ENCODE measurements at regions not wholly inside any gene's neighbourhood (a gene's known extent, or its start where the extent isn't known, plus 50 kb on each side); places are given as distances from the start of the nearest gene placed in this dataset.

DNA sequence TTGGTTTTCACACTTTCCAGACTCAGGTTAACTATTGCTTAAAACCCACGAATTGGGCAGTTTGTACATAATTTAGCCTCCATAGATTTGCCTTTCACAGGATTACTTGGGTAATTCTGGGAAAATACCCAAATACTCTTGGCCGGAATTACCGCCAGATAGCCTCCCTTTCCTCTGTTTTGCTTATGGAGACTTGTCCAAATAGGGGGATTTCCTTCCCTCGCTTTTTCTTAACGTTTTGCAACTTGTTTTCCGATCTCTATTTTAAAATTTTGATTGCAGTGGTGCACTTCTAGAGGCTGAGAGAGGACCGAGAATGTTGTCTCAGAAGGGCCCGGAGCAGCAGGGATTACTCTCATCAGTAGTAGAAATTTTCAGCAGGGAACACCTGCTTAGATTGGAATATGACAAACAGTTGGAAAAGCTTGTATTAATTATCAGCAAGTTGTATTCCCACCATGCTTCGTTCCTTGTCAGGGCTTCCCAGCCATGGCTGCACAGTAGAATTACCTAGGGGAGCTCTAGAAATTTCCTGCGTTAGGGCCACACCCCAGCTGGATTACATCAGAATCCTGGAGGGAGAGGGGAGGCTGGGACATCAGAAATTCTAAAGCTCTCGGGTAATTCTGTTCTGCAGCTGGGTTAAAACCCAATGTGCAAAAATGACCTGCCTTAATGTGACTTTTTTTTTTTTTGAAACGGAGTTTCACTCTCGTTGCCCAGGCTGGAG, 329.1 kb downstream of the SH3GL2 start:
- H3K9me3 ChIP-seq: no peaks in the 10 kb centered on the region
- WGBS, 4 donors: 54 to 63% (median 58%) methylated on average over 13 of the region's 13 CpGs
- H3K4me1 ChIP-seq: peaks cover 0 to 22% (median 2%) of the 10 kb centered on the region in 12 donors
- ATAC-seq (no peak), DNase-seq (no peak)
- no peaks in the 10 kb centered on the region for H3K36me3 ChIP-seq
- H3K27ac ChIP-seq: no peak overlapping the region
- H3K4me3 ChIP-seq: peak overlapping the region in 1 of 12 donors; percentile 46
- no peak for TF ChIP-seq POLR2A (IDR thresholded peaks at IDR 0.05)
- TF ChIP-seq, protein P1, sequence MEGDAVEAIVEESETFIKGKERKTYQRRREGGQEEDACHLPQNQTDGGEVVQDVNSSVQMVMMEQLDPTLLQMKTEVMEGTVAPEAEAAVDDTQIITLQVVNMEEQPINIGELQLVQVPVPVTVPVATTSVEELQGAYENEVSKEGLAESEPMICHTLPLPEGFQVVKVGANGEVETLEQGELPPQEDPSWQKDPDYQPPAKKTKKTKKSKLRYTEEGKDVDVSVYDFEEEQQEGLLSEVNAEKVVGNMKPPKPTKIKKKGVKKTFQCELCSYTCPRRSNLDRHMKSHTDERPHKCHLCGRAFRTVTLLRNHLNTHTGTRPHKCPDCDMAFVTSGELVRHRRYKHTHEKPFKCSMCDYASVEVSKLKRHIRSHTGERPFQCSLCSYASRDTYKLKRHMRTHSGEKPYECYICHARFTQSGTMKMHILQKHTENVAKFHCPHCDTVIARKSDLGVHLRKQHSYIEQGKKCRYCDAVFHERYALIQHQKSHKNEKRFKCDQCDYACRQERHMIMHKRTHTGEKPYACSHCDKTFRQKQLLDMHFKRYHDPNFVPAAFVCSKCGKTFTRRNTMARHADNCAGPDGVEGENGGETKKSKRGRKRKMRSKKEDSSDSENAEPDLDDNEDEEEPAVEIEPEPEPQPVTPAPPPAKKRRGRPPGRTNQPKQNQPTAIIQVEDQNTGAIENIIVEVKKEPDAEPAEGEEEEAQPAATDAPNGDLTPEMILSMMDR (IDR thresholded peaks at IDR 0.05): no peak
- H3K27me3 ChIP-seq: peaks cover 7 to 54% (median 25%) of the 10 kb centered on the region in 9 donors
- intact Hi-C loops (cut with DNase I): no loop called here

DNA sequence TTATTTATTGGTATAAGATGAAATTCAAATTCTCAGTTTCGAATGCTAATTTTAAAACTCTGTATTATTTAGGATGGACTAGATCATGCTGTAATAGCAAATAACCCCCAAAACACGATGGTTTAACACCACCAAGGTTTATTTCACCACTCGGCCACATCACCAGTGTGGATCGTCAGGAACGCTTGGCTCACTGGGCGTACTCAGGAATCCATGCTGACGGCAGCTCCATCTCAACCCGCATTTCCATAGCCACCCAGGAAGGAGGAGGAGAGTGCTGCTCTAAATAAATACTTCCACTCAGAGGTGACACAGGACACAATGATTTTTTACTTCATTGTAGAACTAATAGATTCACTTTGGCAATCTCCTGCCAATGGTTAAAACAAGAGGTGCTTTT, 347.4 kb downstream of the SH3GL2 start:
- WGBS, 4 donors: 81 to 88% (median 83%) methylated on average over 8 of the region's 8 CpGs
- TF ChIP-seq POLR2A (IDR thresholded peaks at IDR 0.05): no peak
- no peak overlapping the region for H3K4me3 ChIP-seq

DNA sequence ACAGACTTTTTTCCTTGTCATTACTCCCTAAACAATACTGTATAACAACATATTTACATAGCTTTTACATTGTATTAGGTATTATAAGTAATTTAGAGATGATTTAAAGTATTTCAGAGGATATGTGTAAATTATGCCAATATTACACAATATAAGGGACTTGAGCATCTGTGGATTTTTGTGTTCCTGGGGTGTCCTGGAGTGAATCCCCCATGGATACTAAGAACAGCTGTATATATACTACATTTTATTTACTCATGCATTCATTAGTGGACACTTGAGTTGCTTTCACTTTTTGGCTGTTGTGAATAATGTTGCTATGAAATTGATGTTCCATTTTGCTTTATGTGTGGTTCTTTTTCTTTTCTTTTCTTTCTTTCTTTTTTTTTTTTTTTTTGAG, 348.8 kb downstream of the SH3GL2 start:
- no peak overlapping the region for H3K4me3 ChIP-seq
- H3K36me3 ChIP-seq: no peaks in the 10 kb centered on the region
- H3K27ac ChIP-seq: no peak overlapping the region
- TF ChIP-seq POLR2A (IDR thresholded peaks at IDR 0.05): no peak
- TF ChIP-seq, protein P1 (IDR thresholded peaks at IDR 0.05): no peak
- no peak for DNase-seq
- H3K27me3 ChIP-seq: no peaks in the 10 kb centered on the region
- H3K4me1 ChIP-seq: no peaks in the 10 kb centered on the region
- intact Hi-C loops (cut with DNase I): no loop called here
- H3K9me3 ChIP-seq: peaks cover 0 to 6% (median 0%) of the 10 kb centered on the region in 12 donors
- ATAC-seq: no peak

More for the DNA sequence above, 347.4 kb downstream of the SH3GL2 start:
- Histone ChIP-seq H3K27ac (no peak overlapping the region), H3K27me3 (no peaks in the 10 kb centered on the region), H3K4me1 (no peaks in the 10 kb centered on the region), H3K36me3 (no peaks in the 10 kb centered on the region), H3K9me3 (peaks cover 0 to 6% (median 0%) of the 10 kb centered on the region in 12 donors)
- ATAC-seq (no peak), DNase-seq (no peak)
- intact Hi-C loops (cut with DNase I): no loop called here

DNA sequence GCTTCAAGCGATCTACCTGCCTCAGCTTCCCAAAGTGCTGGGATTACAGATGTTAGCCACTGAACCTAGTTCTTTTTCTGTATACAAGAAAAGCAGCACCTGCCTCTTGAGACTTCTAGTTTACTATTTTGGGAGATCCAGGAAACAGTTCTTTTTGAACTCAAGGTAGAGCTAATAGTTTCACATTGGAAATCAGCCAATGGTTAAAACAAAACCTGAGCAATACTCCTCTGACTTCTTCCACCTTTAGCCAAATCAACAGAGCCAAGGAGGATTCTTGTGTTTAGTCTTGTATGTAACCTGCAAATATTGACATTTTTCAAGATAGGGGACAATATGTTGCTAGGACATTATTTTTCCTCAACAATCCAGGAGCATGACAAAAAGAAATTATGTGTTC, 349.4 kb downstream of the SH3GL2 start:
- intact Hi-C loops (cut with DNase I): no loop called here
- 82 to 97% (median 91%) methylated on average over 1 of the region's 1 CpG for WGBS, 4 donors
- H3K27ac ChIP-seq: no peak overlapping the region
- no peak for TF ChIP-seq POLR2A (IDR thresholded peaks at IDR 0.05)
- TF ChIP-seq, protein P1 (IDR thresholded peaks at IDR 0.05): no peak
- no peaks in the 10 kb centered on the region for H3K4me1 ChIP-seq
- H3K4me3 ChIP-seq: no peak overlapping the region
- no peaks in the 10 kb centered on the region for H3K36me3 ChIP-seq
- ATAC-seq (no peak), DNase-seq (no peak)
- peaks cover 0 to 6% (median 0%) of the 10 kb centered on the region in 12 donors for H3K9me3 ChIP-seq
- no peaks in the 10 kb centered on the region for H3K27me3 ChIP-seq

DNA sequence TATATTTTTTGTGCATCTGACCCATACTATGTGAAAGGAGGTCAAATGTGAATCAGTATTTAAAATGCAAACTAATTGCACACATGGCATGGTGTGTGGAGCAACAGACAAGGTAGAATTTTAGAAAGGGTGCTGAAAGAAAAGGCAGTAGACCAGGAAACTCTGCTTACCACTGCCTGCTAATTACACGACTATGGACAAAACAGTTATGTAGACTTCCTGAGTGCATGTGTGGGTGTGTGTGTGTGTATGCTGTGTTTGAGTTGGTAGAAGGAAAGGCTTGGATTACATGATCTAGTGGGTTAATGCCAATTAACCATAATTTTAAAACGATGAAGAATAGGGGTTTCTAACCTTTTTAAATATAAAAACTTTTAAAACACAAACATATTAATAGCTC, 349.9 kb downstream of the SH3GL2 start:
- Histone ChIP-seq H3K9me3 (peaks cover 0 to 6% (median 0%) of the 10 kb centered on the region in 12 donors), H3K27me3 (no peaks in the 10 kb centered on the region), H3K4me1 (no peaks in the 10 kb centered on the region), H3K27ac (no peak overlapping the region), H3K4me3 (no peak overlapping the region), H3K36me3 (no peaks in the 10 kb centered on the region)
- TF ChIP-seq, protein P1 (IDR thresholded peaks at IDR 0.05): no peak
- TF ChIP-seq POLR2A (IDR thresholded peaks at IDR 0.05): no peak
- ATAC-seq: no peak
- WGBS, 4 donors: 41 to 56% (median 50%) methylated on average over 2 of the region's 2 CpGs
- DNase-seq: no peak
- intact Hi-C loops (cut with DNase I): no loop called here

All from heart left ventricle (tissue), 16 donors.